B cell (primary cell): ENCODE measurements at regions not wholly inside any gene's neighbourhood (a gene's known extent, or its start where the extent isn't known, plus 50 kb on each side); places are given as distances from the start of the nearest gene placed in this dataset.
"Not testable (repeated sequence)": the region's sequence is repeated elsewhere in the genome, so short reads cannot be mapped to it uniquely, and the experiment has no call there.

Experiments
- ATAC-seq: fragments of 200-7000 bp; cut with Tn5 transposase; one replicate; pipeline ENCODE4 v1.10.0; 2021; ENCODE audit warnings: low read depth, mild to moderate bottlenecking, moderate number of reproducible peaks, moderate library complexity
- CTCF ChIA-PET: fragments of 350-600 bp; sonication (Branson Sonifier 250); formaldehyde crosslinking; loops from one replicate; lab custom pipeline; 2021; ENCODE audit warnings: antibody characterized with exemption, inconsistent platforms; lab: Charles Lee
- POLR2A ChIA-PET: fragments of 350-600 bp; sonication (Branson Sonifier 250); formaldehyde crosslinking; loops from one replicate; lab custom pipeline; 2021; ENCODE audit warnings: antibody characterized with exemption; lab: Charles Lee
- DNase-seq: peaks from one replicate; pipeline ENCODE4 v3.0.0; 2013
- H2AFZ ChIP-seq: 2 replicates; pipeline ENCODE4 v1.6.1; 2012; ENCODE audit warnings: mild to moderate bottlenecking, low read depth, low read length; ENCODE audit not compliant: insufficient read depth, poor library complexity, severe bottlenecking
- H3K27ac ChIP-seq, 2 donors: 1 replicate in 1 of 2; 2 replicates in 1 of 2; pipeline ENCODE4 v1.5.1; 2012 to 2013; ENCODE audit warnings: low read length in 2 of 2, mild to moderate bottlenecking in 2 of 2, moderate library complexity in 1 of 2
- H3K27me3 ChIP-seq, 4 experiments: fragments of 200-600 bp in 1 of 4; sonication (generic) in 1 of 4; replicated peaks in 1 of 4; 1 replicate in 2 of 4; 2 replicates in 2 of 4; pipeline versions ENCODE4 v1.6.1 to v1.7.0; 2013 to 2016; ENCODE audit warnings: low read length in 3 of 4, mild to moderate bottlenecking in 2 of 4, mixed read lengths in 1 of 4, moderate library complexity in 1 of 4; ENCODE audit not compliant: insufficient read depth in 4 of 4, control insufficient read depth in 3 of 4; ENCODE audit errors: control extremely low read depth in 1 of 4
- H3K36me3 ChIP-seq, 2 experiments: replicated peaks in 1 of 2; 1 replicate in 1 of 2; 2 replicates in 1 of 2; pipeline versions ENCODE4 v1.6.1 to v1.7.1; 2013; ENCODE audit warnings: low read length in 1 of 2; ENCODE audit not compliant: insufficient read depth in 2 of 2, control insufficient read depth in 1 of 2; ENCODE audit errors: control extremely low read depth in 1 of 2, extremely low read depth in 1 of 2
- H3K4me1 ChIP-seq, 2 donors: fragments of 200-600 bp in 1 of 2; sonication (generic) in 1 of 2; 1 replicate in 1 of 2; 2 replicates in 1 of 2; pipeline versions ENCODE4 v1.5.1 to v1.6.1; 2013 to 2017; ENCODE audit warnings: low read length in 2 of 2; ENCODE audit not compliant: control insufficient read depth in 2 of 2, insufficient read depth in 2 of 2
- H3K4me2 ChIP-seq: replicated peaks from 2 replicates; pipeline ENCODE3; 2012; ENCODE audit warnings: mild to moderate bottlenecking, low read depth, low read length; ENCODE audit not compliant: poor library complexity, severe bottlenecking
- H3K4me3 ChIP-seq, 5 experiments: fragments of 200-600 bp in 1 of 5; sonication (generic) in 1 of 5; 1 replicate in 3 of 5; 2 replicates in 2 of 5; pipeline versions ENCODE4 v1.5.1 to v1.7.0; 2011 to 2016; ENCODE audit warnings: low read length in 4 of 5, mild to moderate bottlenecking in 4 of 5, low read depth in 2 of 5, control low read depth in 1 of 5, moderate library complexity in 1 of 5; ENCODE audit not compliant: insufficient read depth in 1 of 5; ENCODE audit errors: control extremely low read depth in 1 of 5, extremely low read depth in 1 of 5
- H3K79me2 ChIP-seq: fragments of 200-600 bp; sonication (generic); one replicate; pipeline ENCODE4 v1.6.0; 2016; ENCODE audit warnings: low read length; ENCODE audit not compliant: control insufficient read depth, insufficient read depth
- H3K9ac ChIP-seq: fragments of 200-600 bp; sonication (generic); 2 replicates; pipeline ENCODE4 v1.6.1; 2017; ENCODE audit warnings: mild to moderate bottlenecking, low read length, moderate library complexity
- H3K9me3 ChIP-seq, 3 donors: one replicate each; pipeline versions ENCODE4 v1.6.1 to v1.7.1; 2013; ENCODE audit warnings: low read length in 2 of 3; ENCODE audit not compliant: control insufficient read depth in 2 of 3, insufficient read depth in 1 of 3; ENCODE audit errors: control extremely low read depth in 1 of 3
- H4K20me1 ChIP-seq: 2 replicates; pipeline ENCODE4 v1.6.0; 2012; ENCODE audit warnings: mild to moderate bottlenecking, low read length; ENCODE audit not compliant: insufficient read depth, control insufficient read depth, poor library complexity, severe bottlenecking
- H3K27ac Mint-ChIP-seq: one replicate; pipeline ENCODE4 v1.8.0; 2021; ENCODE audit warnings: mixed read lengths
- H3K27me3 Mint-ChIP-seq: one replicate; pipeline ENCODE4 v1.8.0; 2021; ENCODE audit warnings: mixed read lengths
- H3K4me1 Mint-ChIP-seq: one replicate; pipeline ENCODE4 v1.8.0; 2021; ENCODE audit warnings: mixed read lengths
- H3K4me3 Mint-ChIP-seq: one replicate; pipeline ENCODE4 v1.8.0; 2021; ENCODE audit warnings: mixed read lengths
- H3K9me3 Mint-ChIP-seq: one replicate; pipeline ENCODE4 v1.8.0; 2022; ENCODE audit warnings: mixed read lengths; ENCODE audit not compliant: insufficient read depth
- CTCF ChIP-seq: fragments of 200-600 bp; IDR thresholded peaks from one replicate; pipeline ENCODE4 v1.8.0; 2022; ENCODE audit warnings: antibody characterized with exemption, mild to moderate bottlenecking
- EZH2 ChIP-seq: IDR thresholded peaks from 2 replicates; pipeline ENCODE4 v1.6.1; 2012; ENCODE audit warnings: borderline replicate concordance, low read depth, mild to moderate bottlenecking, moderate library complexity, low read length; ENCODE audit not compliant: insufficient read depth, poor library complexity, severe bottlenecking
- WGBS: methylation state at CpG from one replicate; pipeline ENCODE4 v1.1.5; 2013; ENCODE audit warnings: missing lambda C conversion rate; ENCODE audit not compliant: insufficient coverage; 5-methylcytosine and 5-hydroxymethylcytosine counted together
- intact Hi-C: fragments of 100-400 bp; cut with micrococcal nuclease; formaldehyde crosslinking; loops from one replicate; pipeline ENCODE4 v1.10.0; 2022

GRCh38 chr13:24938966-24939365, 157.0 kb upstream of the PABPC3 start:
- no peak for TF ChIP-seq CTCF
- no peak for TF ChIP-seq EZH2
- no peak overlapping the region for H2AFZ ChIP-seq
- no peaks in the 10 kb centered on the region for H3K79me2 ChIP-seq
- H3K36me3 ChIP-seq = no peaks in the 10 kb centered on the region
- no peak overlapping the region for H3K9ac ChIP-seq
- H3K4me1 Mint-ChIP-seq = no peaks in the 10 kb centered on the region
- H3K4me3 ChIP-seq = no peak overlapping the region
- H3K4me2 ChIP-seq = no peak overlapping the region
- no peak overlapping the region for H3K27ac ChIP-seq
- 34% methylated on average over 3 of the region's 6 CpGs for WGBS
- H3K9me3 ChIP-seq = peaks cover 0 to 4% (median 0%) of the 10 kb centered on the region in 3 donors
- peaks cover 30% of the 10 kb centered on the region for H3K27me3 Mint-ChIP-seq
- POLR2A ChIA-PET = no interaction called here
- H3K4me1 ChIP-seq = no peaks in the 10 kb centered on the region
- no peak overlapping the region for H3K27ac Mint-ChIP-seq
- DNase-seq (no peak), ATAC-seq (no peak)
- H4K20me1 ChIP-seq = no peaks in the 10 kb centered on the region
- H3K4me3 Mint-ChIP-seq = no peak overlapping the region
- CTCF ChIA-PET = no interaction called here
- intact Hi-C loops = no loop called here
- no peaks in the 10 kb centered on the region for H3K9me3 Mint-ChIP-seq
- H3K27me3 ChIP-seq = peaks cover 0 to 6% (median 0%) of the 10 kb centered on the region in 4 experiments

- ATAC-seq, intact Hi-C loops: not testable (repeated sequence)
Observed at GRCh38 chr13:24941023-24941713, 154.8 kb upstream of the PABPC3 start.

More at GRCh38 chr13:24941023-24941713, 154.8 kb upstream of the PABPC3 start:
- H3K27ac ChIP-seq, CTCF ChIA-PET, H3K9me3 Mint-ChIP-seq, H3K9me3 ChIP-seq, DNase-seq, H3K4me1 ChIP-seq, H3K4me1 Mint-ChIP-seq, H3K27me3 ChIP-seq, H2AFZ ChIP-seq, H3K27ac Mint-ChIP-seq, H3K79me2 ChIP-seq, H3K4me2 ChIP-seq, H3K9ac ChIP-seq, POLR2A ChIA-PET, H4K20me1 ChIP-seq, H3K36me3 ChIP-seq, H3K4me3 Mint-ChIP-seq, H3K4me3 ChIP-seq: not testable (repeated sequence)
- H3K27me3 Mint-ChIP-seq = peaks cover 32% of the 10 kb centered on the region
- WGBS = 100% methylated on average over 2 of the region's 11 CpGs
